SK-N-SH treated with all-trans-retinoic acid at 6 μM for 48 hours (cell line): ENCODE measurements at regions not wholly inside any gene's neighbourhood (a gene's known extent, or its start where the extent isn't known, plus 50 kb on each side); places are given as distances from the start of the nearest gene placed in this dataset.

Experiments
- ATAC-seq: fragments of 200-7000 bp; cut with Tn5 transposase; 3 replicates; pipeline ENCODE4 v1.9.1; 2020; ENCODE audit warnings: mild to moderate bottlenecking, moderate library complexity
- ARNTL ChIP-seq: fragments of 450-650 bp; formaldehyde crosslinking; IDR thresholded peaks from 2 replicates; pipeline ENCODE4 v1.5.0; 2020; ENCODE audit warnings: low read depth, mild to moderate bottlenecking, moderate library complexity, borderline replicate concordance
- BACH2 ChIP-seq: fragments of 250-450 bp; sonication (Bioruptor Pico); IDR thresholded peaks from 2 replicates; pipeline ENCODE4 v1.9.0; 2021; ENCODE audit warnings: mild to moderate bottlenecking, borderline replicate concordance
- CSDC2 ChIP-seq: fragments of 250-450 bp; sonication (Bioruptor Pico); IDR thresholded peaks from 2 replicates; pipeline ENCODE4 v1.5.0; 2020; ENCODE audit warnings: mild to moderate bottlenecking, moderate library complexity
- ESRRG ChIP-seq: fragments of 250-450 bp; sonication (Bioruptor Pico); IDR thresholded peaks from 2 replicates; pipeline ENCODE4 v1.6.1; 2021; ENCODE audit warnings: mild to moderate bottlenecking
- GLIS3 ChIP-seq: fragments of 250-450 bp; sonication (Bioruptor Pico); IDR thresholded peaks from 2 replicates; pipeline ENCODE4 v1.5.0; 2020; ENCODE audit warnings: mild to moderate bottlenecking, moderate library complexity
- ISL1 ChIP-seq: fragments of 250-450 bp; sonication (Bioruptor Pico); IDR thresholded peaks from 2 replicates; pipeline ENCODE4 v2.1.2; 2022; ENCODE audit warnings: mild to moderate bottlenecking, moderate library complexity
- OSR1 ChIP-seq: fragments of 250-450 bp; sonication (Bioruptor Pico); IDR thresholded peaks from 2 replicates; pipeline ENCODE4 v1.8.0; 2022; ENCODE audit warnings: moderate library complexity, mild to moderate bottlenecking, inconsistent platforms
- PPARA ChIP-seq: fragments of 250-450 bp; sonication (Bioruptor Pico); IDR thresholded peaks from 2 replicates; pipeline ENCODE4 v1.5.0; 2020; ENCODE audit warnings: mild to moderate bottlenecking, borderline replicate concordance
- RARB ChIP-seq: fragments of 250-450 bp; sonication (Bioruptor Pico); IDR thresholded peaks from 2 replicates; pipeline ENCODE4 v1.8.0; 2021; ENCODE audit warnings: mild to moderate bottlenecking, moderate library complexity
- SNAI2 ChIP-seq: fragments of 250-450 bp; sonication (Bioruptor Pico); IDR thresholded peaks from 2 replicates; pipeline ENCODE4 v1.5.0; 2020; ENCODE audit warnings: mild to moderate bottlenecking, moderate library complexity
- TCF4 ChIP-seq: fragments of 250-450 bp; sonication (Bioruptor Pico); IDR thresholded peaks from 2 replicates; pipeline ENCODE4 v1.8.0; 2021; ENCODE audit warnings: mild to moderate bottlenecking, moderate library complexity, borderline replicate concordance
- TOX ChIP-seq: fragments of 250-450 bp; sonication (Bioruptor Pico); IDR thresholded peaks from 2 replicates; pipeline ENCODE4 v1.8.0; 2021; ENCODE audit warnings: mild to moderate bottlenecking, moderate library complexity, borderline replicate concordance
- ZC3H10 ChIP-seq: fragments of 250-450 bp; sonication (Bioruptor Pico); IDR thresholded peaks from 2 replicates; pipeline ENCODE4 v1.5.1; 2021; ENCODE audit warnings: mild to moderate bottlenecking, moderate library complexity
- ZFP3 ChIP-seq: fragments of 250-450 bp; sonication (Bioruptor Pico); IDR thresholded peaks from 2 replicates; pipeline ENCODE4 v1.5.0; 2020; ENCODE audit warnings: mild to moderate bottlenecking, moderate library complexity
- ZFP30 ChIP-seq: fragments of 450-650 bp; formaldehyde crosslinking; IDR thresholded peaks from 2 replicates; pipeline ENCODE4 v1.5.0; 2022; ENCODE audit warnings: mild to moderate bottlenecking, moderate library complexity
- ZNF565 ChIP-seq: fragments of 450-650 bp; formaldehyde crosslinking; conservative IDR thresholded peaks from 2 replicates; pipeline ENCODE4 v1.5.0; 2020; ENCODE audit warnings: low read depth, mild to moderate bottlenecking, moderate library complexity
- ZNF70 ChIP-seq: fragments of 450-650 bp; formaldehyde crosslinking; IDR thresholded peaks from 2 replicates; pipeline ENCODE4 v1.5.0; 2020; ENCODE audit warnings: mild to moderate bottlenecking, moderate library complexity
- ZNF8 ChIP-seq: fragments of 450-650 bp; formaldehyde crosslinking; IDR thresholded peaks from 2 replicates; pipeline ENCODE4 v1.5.0; 2020; ENCODE audit warnings: mild to moderate bottlenecking, moderate library complexity
- TF ChIP-seq, protein P1 (sequence below): fragments of 250-450 bp; sonication (Bioruptor Pico); IDR thresholded peaks from 2 replicates; pipeline ENCODE4 v1.8.0; 2020; ENCODE audit warnings: mild to moderate bottlenecking, moderate library complexity, borderline replicate concordance
- TF ChIP-seq, protein P2 (sequence below): fragments of 250-450 bp; sonication (Bioruptor Pico); IDR thresholded peaks from 2 replicates; pipeline ENCODE4 v1.5.1; 2020; ENCODE audit warnings: low read depth, mild to moderate bottlenecking, moderate library complexity
- TF ChIP-seq, protein P3 (sequence below): fragments of 250-450 bp; sonication (Bioruptor Pico); IDR thresholded peaks from 2 replicates; pipeline ENCODE4 v1.5.1; 2021; ENCODE audit warnings: mild to moderate bottlenecking, moderate library complexity
- TF ChIP-seq, protein P4 (sequence below): fragments of 250-450 bp; sonication (Bioruptor Pico); IDR thresholded peaks from 2 replicates; pipeline ENCODE4 v1.8.0; 2021; ENCODE audit warnings: low read depth, mild to moderate bottlenecking, moderate library complexity, borderline replicate concordance

DNA sequence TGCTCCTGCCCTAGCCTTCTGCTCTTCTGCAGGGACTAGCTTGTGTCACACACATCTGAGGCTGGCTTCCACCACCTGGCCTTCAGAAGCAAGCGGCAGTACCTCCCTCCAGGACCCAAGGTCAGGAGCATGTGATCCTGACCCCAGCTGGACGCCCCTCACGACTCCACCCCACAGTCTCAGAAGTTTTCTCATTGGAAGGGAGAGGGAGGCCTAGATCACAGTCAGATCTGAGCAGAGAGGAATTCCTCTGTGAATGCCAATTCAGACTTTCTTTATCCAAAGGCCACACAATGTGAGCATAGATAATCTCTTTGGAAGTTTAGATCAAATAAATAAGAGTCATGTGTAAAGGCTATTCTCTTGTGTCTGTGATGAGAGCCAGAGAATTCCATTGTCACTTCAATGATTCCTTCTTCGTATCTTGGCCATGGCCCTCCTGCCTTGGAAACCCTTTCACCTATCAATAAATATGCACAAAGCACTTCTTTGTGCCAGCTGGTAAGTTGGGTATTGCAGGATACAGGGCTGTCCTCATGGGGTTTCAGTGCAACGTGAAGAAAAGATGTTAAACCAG lies 142.9 kb downstream of the SNX19 start (continued):
- TF ChIP-seq, protein P1, sequence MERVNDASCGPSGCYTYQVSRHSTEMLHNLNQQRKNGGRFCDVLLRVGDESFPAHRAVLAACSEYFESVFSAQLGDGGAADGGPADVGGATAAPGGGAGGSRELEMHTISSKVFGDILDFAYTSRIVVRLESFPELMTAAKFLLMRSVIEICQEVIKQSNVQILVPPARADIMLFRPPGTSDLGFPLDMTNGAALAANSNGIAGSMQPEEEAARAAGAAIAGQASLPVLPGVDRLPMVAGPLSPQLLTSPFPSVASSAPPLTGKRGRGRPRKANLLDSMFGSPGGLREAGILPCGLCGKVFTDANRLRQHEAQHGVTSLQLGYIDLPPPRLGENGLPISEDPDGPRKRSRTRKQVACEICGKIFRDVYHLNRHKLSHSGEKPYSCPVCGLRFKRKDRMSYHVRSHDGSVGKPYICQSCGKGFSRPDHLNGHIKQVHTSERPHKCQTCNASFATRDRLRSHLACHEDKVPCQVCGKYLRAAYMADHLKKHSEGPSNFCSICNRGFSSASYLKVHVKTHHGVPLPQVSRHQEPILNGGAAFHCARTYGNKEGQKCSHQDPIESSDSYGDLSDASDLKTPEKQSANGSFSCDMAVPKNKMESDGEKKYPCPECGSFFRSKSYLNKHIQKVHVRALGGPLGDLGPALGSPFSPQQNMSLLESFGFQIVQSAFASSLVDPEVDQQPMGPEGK (CRISPR knock-in tag): no peak

DNA sequence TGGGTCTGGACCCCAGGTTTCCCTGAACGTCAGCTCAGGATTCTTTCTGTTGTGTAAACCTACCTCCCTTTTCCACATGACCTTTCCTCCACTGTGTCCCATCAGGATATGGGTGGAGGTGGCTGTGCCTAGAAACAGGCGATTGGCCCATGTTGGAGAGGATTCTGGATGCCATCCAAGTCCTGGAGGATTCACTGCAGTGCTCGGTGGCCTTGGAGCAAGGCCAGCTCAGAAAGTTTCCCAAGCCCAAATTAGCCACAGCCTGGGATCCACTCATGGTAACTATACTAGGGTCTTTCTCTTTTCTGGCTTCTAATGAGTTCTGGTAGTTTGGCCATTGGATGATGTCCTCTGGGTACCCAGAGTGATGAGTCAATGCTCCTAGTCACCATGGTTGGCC lies 141.6 kb downstream of the SNX19 start:
- no peak for ATAC-seq
- TF ChIP-seq, protein P1 (CRISPR knock-in tag): no peak
- no peak for TF ChIP-seq OSR1
- no peak for TF ChIP-seq ZNF565 (CRISPR knock-in tag)
- no peak for TF ChIP-seq TCF4 (CRISPR knock-in tag)
- TF ChIP-seq ARNTL (CRISPR knock-in tag): no peak
- no peak for TF ChIP-seq ISL1
- no peak for TF ChIP-seq GLIS3 (CRISPR knock-in tag)
- TF ChIP-seq SNAI2 (CRISPR knock-in tag): no peak
- no peak for TF ChIP-seq TOX (CRISPR knock-in tag)
- TF ChIP-seq, protein P2, sequence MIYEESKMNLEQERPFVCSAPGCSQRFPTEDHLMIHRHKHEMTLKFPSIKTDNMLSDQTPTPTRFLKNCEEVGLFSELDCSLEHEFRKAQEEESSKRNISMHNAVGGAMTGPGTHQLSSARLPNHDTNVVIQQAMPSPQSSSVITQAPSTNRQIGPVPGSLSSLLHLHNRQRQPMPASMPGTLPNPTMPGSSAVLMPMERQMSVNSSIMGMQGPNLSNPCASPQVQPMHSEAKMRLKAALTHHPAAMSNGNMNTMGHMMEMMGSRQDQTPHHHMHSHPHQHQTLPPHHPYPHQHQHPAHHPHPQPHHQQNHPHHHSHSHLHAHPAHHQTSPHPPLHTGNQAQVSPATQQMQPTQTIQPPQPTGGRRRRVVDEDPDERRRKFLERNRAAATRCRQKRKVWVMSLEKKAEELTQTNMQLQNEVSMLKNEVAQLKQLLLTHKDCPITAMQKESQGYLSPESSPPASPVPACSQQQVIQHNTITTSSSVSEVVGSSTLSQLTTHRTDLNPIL (CRISPR knock-in tag): no peak
- no peak for TF ChIP-seq ZFP3 (CRISPR knock-in tag)

DNA sequence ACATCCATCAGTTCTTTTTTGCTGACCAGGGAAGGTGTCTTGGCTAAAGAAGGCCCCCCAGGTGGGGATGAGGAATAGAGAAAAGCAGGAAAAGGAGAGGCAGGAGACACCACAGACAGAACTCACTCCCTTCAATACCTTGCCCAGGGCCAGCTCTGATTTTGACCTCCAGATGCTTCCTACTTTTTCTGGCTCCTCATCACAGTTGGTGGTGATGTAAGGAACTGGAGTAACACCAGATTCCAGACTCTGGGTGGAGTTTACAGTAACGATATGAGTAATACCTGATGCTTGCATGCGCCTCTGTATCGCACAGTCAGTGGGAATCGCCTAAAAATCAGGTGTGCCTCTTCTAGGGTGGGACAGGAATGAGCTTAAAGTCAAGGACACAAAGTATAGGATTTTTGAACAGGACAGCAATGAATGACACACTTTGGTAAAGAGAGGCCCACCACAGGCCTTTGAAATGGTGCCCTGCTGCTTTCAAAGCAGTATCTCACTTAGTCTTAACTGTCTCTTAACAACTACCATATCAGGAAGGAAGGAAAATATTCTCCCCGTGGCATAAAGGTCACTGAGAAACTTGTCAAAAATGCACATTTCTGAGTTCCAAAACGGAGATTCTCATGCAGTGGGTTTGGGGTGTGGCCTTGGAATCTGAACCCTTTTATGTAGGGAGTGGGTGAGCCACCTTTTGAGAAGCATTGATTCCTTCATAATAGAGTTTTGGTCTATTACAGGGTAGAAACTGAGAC lies 140.8 kb downstream of the SNX19 start:
- TF ChIP-seq TCF4 (CRISPR knock-in tag): no peak
- no peak for TF ChIP-seq ISL1
- TF ChIP-seq RARB (CRISPR knock-in tag): no peak
- no peak for TF ChIP-seq BACH2
- TF ChIP-seq ZNF565 (CRISPR knock-in tag): no peak
- TF ChIP-seq, protein P2 (CRISPR knock-in tag): no peak
- TF ChIP-seq ZFP3 (CRISPR knock-in tag): no peak
- no peak for TF ChIP-seq ZNF8 (CRISPR knock-in tag)
- TF ChIP-seq PPARA (CRISPR knock-in tag): no peak
- no peak for TF ChIP-seq CSDC2 (CRISPR knock-in tag)
- TF ChIP-seq ZFP30: no peak
- TF ChIP-seq, protein P3, sequence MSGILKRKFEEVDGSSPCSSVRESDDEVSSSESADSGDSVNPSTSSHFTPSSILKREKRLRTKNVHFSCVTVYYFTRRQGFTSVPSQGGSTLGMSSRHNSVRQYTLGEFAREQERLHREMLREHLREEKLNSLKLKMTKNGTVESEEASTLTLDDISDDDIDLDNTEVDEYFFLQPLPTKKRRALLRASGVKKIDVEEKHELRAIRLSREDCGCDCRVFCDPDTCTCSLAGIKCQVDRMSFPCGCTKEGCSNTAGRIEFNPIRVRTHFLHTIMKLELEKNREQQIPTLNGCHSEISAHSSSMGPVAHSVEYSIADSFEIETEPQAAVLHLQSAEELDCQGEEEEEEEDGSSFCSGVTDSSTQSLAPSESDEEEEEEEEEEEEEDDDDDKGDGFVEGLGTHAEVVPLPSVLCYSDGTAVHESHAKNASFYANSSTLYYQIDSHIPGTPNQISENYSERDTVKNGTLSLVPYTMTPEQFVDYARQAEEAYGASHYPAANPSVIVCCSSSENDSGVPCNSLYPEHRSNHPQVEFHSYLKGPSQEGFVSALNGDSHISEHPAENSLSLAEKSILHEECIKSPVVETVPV (CRISPR knock-in tag): no peak
- TF ChIP-seq ARNTL (CRISPR knock-in tag): no peak
- TF ChIP-seq ZC3H10: no peak
- no peak for TF ChIP-seq ESRRG
- no peak for TF ChIP-seq ZNF70 (CRISPR knock-in tag)
- ATAC-seq: no peak

DNA sequence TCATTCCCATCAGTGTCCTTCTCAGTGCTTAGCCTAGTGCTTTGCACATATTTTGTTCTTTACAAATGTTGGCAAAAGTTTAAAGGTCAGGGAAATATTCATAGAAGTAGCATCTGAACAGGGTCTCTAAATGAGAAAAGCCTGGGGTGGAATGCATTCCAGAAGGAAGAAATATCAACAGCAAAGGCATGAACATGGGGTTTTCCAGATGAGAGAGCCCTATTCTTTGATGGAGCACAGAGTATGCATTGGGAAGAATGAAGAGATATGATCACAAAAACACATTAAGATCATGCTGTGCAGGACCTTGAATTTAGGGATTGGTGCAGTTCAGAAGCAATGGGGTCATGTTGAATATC lies 140.2 kb downstream of the SNX19 start:
- no peak for ATAC-seq
- TF ChIP-seq TCF4 (CRISPR knock-in tag) (no peak), RARB (CRISPR knock-in tag) (no peak), ESRRG (no peak), ISL1 (no peak), GLIS3 (CRISPR knock-in tag) (no peak), OSR1 (no peak), ARNTL (CRISPR knock-in tag) (no peak), TOX (CRISPR knock-in tag) (no peak)
- TF ChIP-seq, protein P3 (CRISPR knock-in tag): no peak
- TF ChIP-seq, protein P2 (CRISPR knock-in tag): no peak
- TF ChIP-seq, protein P4, sequence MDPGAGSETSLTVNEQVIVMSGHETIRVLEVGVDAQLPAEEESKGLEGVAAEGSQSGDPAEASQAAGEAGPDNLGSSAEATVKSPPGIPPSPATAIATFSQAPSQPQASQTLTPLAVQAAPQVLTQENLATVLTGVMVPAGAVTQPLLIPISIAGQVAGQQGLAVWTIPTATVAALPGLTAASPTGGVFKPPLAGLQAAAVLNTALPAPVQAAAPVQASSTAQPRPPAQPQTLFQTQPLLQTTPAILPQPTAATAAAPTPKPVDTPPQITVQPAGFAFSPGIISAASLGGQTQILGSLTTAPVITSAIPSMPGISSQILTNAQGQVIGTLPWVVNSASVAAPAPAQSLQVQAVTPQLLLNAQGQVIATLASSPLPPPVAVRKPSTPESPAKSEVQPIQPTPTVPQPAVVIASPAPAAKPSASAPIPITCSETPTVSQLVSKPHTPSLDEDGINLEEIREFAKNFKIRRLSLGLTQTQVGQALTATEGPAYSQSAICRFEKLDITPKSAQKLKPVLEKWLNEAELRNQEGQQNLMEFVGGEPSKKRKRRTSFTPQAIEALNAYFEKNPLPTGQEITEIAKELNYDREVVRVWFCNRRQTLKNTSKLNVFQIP (CRISPR knock-in tag): no peak
- TF ChIP-seq, all 23 proteins: peak for 0
